HG03457 (cell line): ENCODE measurements at regions not wholly inside any gene's neighbourhood (a gene's known extent, or its start where the extent isn't known, plus 50 kb on each side); places are given as distances from the start of the nearest gene placed in this dataset.

Source experiments
- ATAC-seq: cut with Tn5 transposase; IDR thresholded peaks from one replicate; pipeline ENCODE4 v1.9.1; 2021; ENCODE audit warnings: moderate number of reproducible peaks; ENCODE audit not compliant: unreplicated experiment

DNA sequence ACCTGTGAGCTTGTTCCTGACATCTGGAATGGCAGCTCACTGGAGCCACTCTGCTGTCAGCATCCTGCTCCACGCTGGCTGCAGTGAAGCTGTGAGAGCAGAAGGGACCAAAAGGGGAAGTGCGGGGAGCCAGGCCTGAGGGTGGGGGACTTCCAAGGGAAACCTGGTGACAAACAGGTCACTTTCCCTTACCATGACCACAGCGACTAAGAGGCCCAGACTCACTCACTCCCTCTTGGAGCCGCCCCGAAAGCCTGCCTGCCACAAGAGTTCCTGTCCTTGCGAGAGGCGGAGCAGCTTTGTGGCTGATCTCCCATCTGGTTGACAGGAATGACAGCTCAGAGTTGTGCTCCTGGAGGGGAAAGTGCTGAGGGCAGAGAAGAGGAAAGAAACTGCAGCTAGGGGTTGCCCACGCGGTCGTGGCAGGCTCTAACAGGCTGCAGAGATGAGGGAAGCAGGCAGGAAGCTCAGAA lies 183.8 kb upstream of the NTM start:
- peak; percentile 95 for ATAC-seq

DNA sequence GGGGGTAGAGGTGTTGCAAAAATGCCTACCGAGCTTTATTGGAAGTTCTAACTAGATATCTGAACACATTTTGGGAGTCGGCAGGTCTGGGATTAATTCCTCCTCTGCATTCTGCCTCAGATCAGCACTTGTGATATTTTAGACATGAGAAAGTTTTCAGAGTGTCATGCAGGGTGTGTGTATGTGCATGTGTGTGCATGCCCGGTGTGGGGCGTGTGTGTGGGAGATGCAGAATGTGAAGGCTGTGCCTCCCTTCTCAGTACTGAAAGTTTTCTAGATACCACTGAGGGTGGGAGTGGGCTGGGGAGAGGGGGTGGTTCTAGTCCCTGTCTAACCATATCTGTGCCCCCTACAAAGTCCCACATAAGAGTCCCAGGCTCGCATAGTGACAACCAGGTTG lies 180.0 kb upstream of the NTM start:
- ATAC-seq, result no peak

- no peak for ATAC-seq
Observed at GRCh38 chr11:131191606-131192005, 178.8 kb upstream of the NTM start.

GRCh38 chr11:131192628-131193027 lies 177.8 kb upstream of the NTM start:
- no peak for ATAC-seq

DNA sequence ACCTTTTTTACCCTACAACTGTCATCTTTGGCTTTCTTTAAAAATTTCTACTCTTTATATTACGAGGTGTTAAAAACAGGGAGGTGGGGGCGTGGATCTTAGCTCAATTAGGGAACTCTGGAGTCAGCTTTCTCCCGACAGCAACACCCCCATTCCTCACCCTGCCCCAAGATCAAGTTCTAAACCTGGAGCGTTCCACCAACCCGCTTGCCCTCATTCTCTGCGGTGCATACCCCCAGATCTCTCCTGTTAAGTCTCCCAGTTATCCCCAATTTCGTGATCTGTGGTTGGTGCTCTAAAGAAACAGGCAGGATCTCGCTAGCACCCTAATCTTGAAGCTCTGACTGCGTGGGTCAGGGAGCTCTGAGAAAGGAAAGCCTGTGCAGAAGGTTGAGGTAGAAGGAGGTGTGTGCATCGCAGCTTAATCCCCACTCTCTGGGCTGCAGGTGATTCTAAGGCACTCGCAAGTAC lies 177.3 kb upstream of the NTM start:
- no peak for ATAC-seq

DNA sequence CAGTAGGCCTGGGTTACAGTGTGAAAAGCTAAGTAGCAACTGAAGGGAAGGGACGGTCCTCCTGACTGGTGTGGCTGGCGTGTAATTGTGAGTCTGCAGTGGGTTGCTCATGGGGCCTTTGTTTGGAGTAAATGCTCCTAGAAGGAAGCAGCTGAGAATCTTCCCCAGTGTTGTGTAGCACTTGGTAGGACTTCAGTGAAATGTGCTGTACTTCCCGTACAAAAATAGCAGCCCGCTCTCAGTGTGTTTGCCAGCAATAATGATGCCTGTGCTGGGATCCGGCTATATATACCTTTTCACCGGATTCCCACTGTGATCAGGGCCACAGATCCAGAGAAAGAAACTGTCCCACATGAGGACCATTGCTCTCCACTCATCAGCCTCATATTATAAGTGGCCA lies 175.7 kb upstream of the NTM start:
- ATAC-seq, result no peak

- no peak for ATAC-seq
Observed at GRCh38 chr11:131195661-131196517, 174.5 kb upstream of the NTM start.

GRCh38 chr11:131198161-131199014 lies 172.0 kb upstream of the NTM start:
- no peak for ATAC-seq

- ATAC-seq, result no peak
Observed at GRCh38 chr11:131199015-131199280, 171.5 kb upstream of the NTM start.

GRCh38 chr11:131201674-131202073 lies 168.7 kb upstream of the NTM start:
- no peak for ATAC-seq

- ATAC-seq, result no peak
Observed at GRCh38 chr11:131203040-131203439, 167.4 kb upstream of the NTM start.

DNA sequence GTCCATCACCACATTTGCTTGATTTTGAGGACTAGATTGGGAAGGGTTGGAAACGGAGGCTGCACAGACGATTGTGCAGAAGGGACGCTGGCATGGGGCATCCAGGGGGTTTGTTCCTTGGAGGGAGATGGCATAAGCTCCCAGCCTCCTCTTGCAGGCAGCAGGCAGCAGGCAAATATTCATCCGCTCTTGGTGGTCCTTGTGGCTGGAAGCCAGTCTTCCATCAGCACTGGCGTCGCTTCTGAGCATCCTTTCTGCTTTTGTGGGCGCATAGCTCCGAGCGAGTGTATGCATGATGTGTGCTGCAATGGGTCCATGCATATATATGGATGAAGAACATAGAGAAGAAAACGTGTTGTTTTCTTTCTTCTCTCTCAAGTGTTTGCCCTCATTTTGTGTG lies 166.1 kb upstream of the NTM start:
- ATAC-seq, result no peak

- no peak for ATAC-seq
Observed at GRCh38 chr11:131204765-131205380, 165.5 kb upstream of the NTM start.

- ATAC-seq, result no peak
Observed at GRCh38 chr11:131206671-131207070, 163.7 kb upstream of the NTM start.

GRCh38 chr11:131207901-131208300 lies 162.5 kb upstream of the NTM start:
- ATAC-seq, result no peak

- no peak for ATAC-seq
Observed at GRCh38 chr11:131217313-131218310, 152.8 kb upstream of the NTM start.

DNA sequence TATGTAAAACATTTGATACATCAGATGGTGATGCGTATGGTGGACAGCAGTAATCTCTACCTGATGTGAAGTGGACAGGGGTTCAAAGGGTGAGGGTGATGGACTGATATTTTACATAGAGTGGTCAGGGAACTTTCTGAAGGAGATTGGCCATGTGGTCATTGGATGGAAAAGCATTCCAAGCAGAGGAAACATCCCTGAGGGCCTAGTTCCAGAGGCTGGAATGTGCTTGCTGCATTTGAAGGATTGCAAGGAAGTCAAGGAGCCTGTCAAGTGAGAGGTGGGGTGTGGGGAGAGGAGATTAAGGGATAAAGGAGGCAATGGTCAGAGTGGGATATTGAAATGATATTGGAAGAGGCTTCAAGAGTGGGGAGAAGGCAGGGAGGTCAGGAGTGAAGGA lies 151.9 kb upstream of the NTM start:
- ATAC-seq, result no peak

DNA sequence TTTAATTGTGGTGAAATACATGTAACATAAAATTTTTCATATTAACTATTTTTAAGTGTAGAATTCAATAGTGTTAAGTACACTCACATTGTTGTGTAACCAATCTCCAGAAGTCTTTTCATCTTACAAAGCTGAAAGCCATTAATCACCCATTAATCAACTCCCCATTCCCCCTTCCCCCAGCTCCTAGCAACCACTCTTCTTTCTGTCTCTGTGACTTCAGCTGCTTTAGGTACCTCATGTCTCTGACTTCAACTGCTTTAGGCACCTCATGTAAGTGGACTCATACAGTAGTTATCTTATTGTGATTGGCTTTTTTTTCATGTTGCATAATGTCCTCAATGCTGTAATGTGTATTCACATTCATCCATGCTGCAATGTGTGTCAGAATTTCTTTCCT lies 150.8 kb upstream of the NTM start:
- ATAC-seq, result no peak

- no peak for ATAC-seq
Observed at GRCh38 chr11:131223198-131223991, 147.0 kb upstream of the NTM start.

DNA sequence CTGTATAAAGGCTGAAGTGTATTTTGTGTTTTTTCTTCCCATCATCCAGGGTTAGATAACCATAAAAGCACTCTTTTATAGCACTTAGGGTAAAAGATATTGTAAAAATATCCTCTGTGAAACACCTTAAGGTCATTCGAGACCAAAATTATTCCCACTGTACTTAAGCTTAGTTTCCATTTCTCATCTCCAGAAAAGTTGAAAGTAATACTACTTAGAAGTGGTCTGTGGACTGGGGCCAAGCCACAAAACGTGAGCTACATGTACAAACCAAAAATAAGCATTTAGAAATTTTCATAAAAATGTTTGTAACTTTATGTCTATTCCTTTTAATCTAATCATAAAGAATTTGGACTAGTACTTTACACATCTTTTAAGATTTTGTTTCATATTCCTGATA lies 142.0 kb upstream of the NTM start:
- ATAC-seq, result no peak
